ENCODE measurements at regions not wholly inside any gene's neighbourhood (a gene's known extent, or its start where the extent isn't known, plus 50 kb on each side); places are given as distances from the start of the nearest gene placed in this dataset.

DNA sequence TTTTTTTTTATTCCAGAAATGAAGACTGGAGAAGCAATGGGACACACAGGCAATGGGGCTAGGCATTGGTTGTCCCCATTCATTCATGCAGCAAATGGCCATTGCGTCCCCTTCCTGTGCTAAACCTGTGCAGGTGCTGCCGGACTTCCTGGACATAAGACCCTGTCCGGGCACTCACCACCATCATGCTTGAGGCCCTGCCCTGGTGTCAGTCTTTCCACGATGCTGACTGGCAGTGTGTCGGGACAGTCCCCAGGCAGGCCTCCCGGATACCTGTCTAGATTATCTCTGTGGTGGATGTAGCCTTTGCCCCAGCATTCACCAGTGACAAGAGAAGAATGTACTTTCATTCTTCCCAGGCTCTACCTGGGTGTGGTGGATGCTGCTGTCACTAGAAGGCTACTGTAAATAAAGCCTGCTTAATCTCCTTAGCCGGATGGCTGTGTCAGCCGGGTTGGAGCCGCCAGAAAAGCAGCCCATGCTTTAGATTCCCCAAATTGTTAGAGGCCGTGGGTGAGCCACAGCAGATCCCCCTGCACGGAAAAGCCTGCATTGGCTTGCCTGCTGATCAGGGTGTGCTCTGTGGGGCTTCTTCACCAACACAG is 94.5 kb upstream of the PARP11 start:
- no TSS peak for BruUV-seq (replicated peaks)
- Histone ChIP-seq H3K4me3 (replicated peaks in 1 of 3; ENCODE audit: insufficient read depth in 1 of 3, low read depth in 1 of 3, low read length in 3 of 3) (no peak overlapping the region), H3K9ac (replicated peaks; ENCODE audit: extremely low read depth, insufficient read depth, low read length) (no peak overlapping the region), H3K4me1 (ENCODE audit: control insufficient read depth, extremely low read depth, insufficient read depth, low read length) (no peaks in the 10 kb centered on the region), H3K27ac (ENCODE audit: insufficient read depth, low read depth, low read length) (no peak overlapping the region), H3K79me2 (ENCODE audit: control insufficient read depth, insufficient read depth, low read length) (no peaks in the 10 kb centered on the region), H2AFZ (ENCODE audit: low read depth, low read length) (no peak overlapping the region), H3K36me3 (ENCODE audit: control insufficient read depth in 2 of 2, extremely low read depth in 1 of 2, insufficient read depth in 2 of 2, low read length in 2 of 2) (no peaks in the 10 kb centered on the region), H3K27me3 (ENCODE audit: control insufficient read depth in 2 of 2, insufficient read depth in 2 of 2, low read length in 2 of 2) (no peaks in the 10 kb centered on the region), H4K20me1 (replicated peaks; ENCODE audit: control insufficient read depth, extremely low read depth, insufficient read depth, low read length) (no peaks in the 10 kb centered on the region), H3K9me3 (replicated peaks; ENCODE audit: control insufficient read depth, insufficient read depth, low read length) (no peaks in the 10 kb centered on the region), H3K9me1 (replicated peaks; ENCODE audit: control insufficient read depth, extremely low read depth, insufficient read depth, low read length) (no peaks in the 10 kb centered on the region), H3K4me2 (ENCODE audit: insufficient read depth, low read length) (no peak overlapping the region)
- intact Hi-C loops (cut with micrococcal nuclease) (no loop called here), dilution Hi-C loops (cut with MboI; ENCODE audit: extremely low pct_ligation_motif_present, low sequenced_read_pairs) (no loop called here)
- ChIA-PET CTCF (no interaction called here), POLR2A (no interaction called here)
- FAIRE-seq (no peak), DNase-seq (ENCODE audit: low read depth, low spot score) (no peak)
- TF ChIP-seq POLR2A (IDR thresholded peaks at IDR 0.05; ENCODE audit: low read depth, low read length) = no peak
- TF ChIP-seq POLR2AphosphoS5 (IDR thresholded peaks at IDR 0.05; ENCODE audit: insufficient read depth, low read depth, low read length) = no peak
- no peak for TF ChIP-seq MYC (IDR thresholded peaks at IDR 0.05; ENCODE audit: low read depth, low read length)
- TF ChIP-seq, protein P1, sequence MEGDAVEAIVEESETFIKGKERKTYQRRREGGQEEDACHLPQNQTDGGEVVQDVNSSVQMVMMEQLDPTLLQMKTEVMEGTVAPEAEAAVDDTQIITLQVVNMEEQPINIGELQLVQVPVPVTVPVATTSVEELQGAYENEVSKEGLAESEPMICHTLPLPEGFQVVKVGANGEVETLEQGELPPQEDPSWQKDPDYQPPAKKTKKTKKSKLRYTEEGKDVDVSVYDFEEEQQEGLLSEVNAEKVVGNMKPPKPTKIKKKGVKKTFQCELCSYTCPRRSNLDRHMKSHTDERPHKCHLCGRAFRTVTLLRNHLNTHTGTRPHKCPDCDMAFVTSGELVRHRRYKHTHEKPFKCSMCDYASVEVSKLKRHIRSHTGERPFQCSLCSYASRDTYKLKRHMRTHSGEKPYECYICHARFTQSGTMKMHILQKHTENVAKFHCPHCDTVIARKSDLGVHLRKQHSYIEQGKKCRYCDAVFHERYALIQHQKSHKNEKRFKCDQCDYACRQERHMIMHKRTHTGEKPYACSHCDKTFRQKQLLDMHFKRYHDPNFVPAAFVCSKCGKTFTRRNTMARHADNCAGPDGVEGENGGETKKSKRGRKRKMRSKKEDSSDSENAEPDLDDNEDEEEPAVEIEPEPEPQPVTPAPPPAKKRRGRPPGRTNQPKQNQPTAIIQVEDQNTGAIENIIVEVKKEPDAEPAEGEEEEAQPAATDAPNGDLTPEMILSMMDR (IDR thresholded peaks at IDR 0.05; ENCODE audit: extremely low read depth in 1 of 2, insufficient read depth in 1 of 2, low read depth in 1 of 2, low read length in 2 of 2) = no peak

DNA sequence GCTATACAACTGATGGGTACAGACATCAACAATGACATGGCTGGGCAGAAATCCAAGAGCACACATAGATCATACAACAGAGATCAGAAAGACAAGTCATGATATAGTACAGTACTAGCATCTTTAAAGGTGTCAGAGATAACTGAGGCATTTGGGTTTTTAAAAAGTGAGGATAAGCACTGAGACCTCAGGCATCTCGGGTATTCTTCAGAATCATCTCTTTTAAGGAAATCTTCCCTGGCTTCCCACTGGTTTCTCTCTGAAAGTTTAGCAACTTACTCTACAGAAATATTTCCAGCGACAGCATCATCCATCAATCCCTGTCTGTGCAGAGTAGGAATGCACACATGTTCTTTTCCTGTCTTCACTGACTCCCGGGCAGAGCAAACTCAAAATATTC is 93.2 kb upstream of the PARP11 start:
- no peaks in the 10 kb centered on the region for H3K4me1 ChIP-seq (ENCODE audit: control insufficient read depth, extremely low read depth, insufficient read depth, low read length)
- no TSS peak for BruUV-seq (replicated peaks)
- DNase-seq (ENCODE audit: low read depth, low spot score) = no peak
- no peaks in the 10 kb centered on the region for H3K27me3 ChIP-seq (ENCODE audit: control insufficient read depth in 2 of 2, insufficient read depth in 2 of 2, low read length in 2 of 2)
- intact Hi-C loops (cut with micrococcal nuclease) (no loop called here), dilution Hi-C loops (cut with MboI; ENCODE audit: extremely low pct_ligation_motif_present, low sequenced_read_pairs) (no loop called here)
- no peaks in the 10 kb centered on the region for H3K9me1 ChIP-seq (replicated peaks; ENCODE audit: control insufficient read depth, extremely low read depth, insufficient read depth, low read length)
- no peaks in the 10 kb centered on the region for H3K79me2 ChIP-seq (ENCODE audit: control insufficient read depth, insufficient read depth, low read length)
- TF ChIP-seq, protein P1 (IDR thresholded peaks at IDR 0.05; ENCODE audit: extremely low read depth in 1 of 2, insufficient read depth in 1 of 2, low read depth in 1 of 2, low read length in 2 of 2) = no peak
- no peak for TF ChIP-seq POLR2AphosphoS5 (IDR thresholded peaks at IDR 0.05; ENCODE audit: insufficient read depth, low read depth, low read length)
- TF ChIP-seq, protein P2, sequence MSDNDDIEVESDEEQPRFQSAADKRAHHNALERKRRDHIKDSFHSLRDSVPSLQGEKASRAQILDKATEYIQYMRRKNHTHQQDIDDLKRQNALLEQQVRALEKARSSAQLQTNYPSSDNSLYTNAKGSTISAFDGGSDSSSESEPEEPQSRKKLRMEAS (IDR thresholded peaks at IDR 0.05; ENCODE audit: insufficient read depth, insufficient read length) = no peak
- TF ChIP-seq POLR2A (IDR thresholded peaks at IDR 0.05; ENCODE audit: low read depth, low read length) = no peak
- TF ChIP-seq FOS (IDR thresholded peaks at IDR 0.05; ENCODE audit: borderline replicate concordance, insufficient read depth, low read length) = no peak
- no peak for TF ChIP-seq JUN (IDR thresholded peaks at IDR 0.05; ENCODE audit: borderline replicate concordance, insufficient read depth, insufficient read length, low read depth)
- TF ChIP-seq GATA2 (IDR thresholded peaks at IDR 0.05; ENCODE audit: insufficient read depth, insufficient read length, low read depth, low read length) = no peak
- TF ChIP-seq EZH2 (IDR thresholded peaks at IDR 0.05; ENCODE audit: borderline replicate concordance, low read depth, low read length, severe bottlenecking) = no peak
- TF ChIP-seq MYC (IDR thresholded peaks at IDR 0.05; ENCODE audit: low read depth, low read length) = no peak
- no peak for FAIRE-seq
- H3K27ac ChIP-seq (ENCODE audit: insufficient read depth, low read depth, low read length) = no peak overlapping the region
- H3K9ac ChIP-seq (replicated peaks; ENCODE audit: extremely low read depth, insufficient read depth, low read length) = no peak overlapping the region
- H4K20me1 ChIP-seq (replicated peaks; ENCODE audit: control insufficient read depth, extremely low read depth, insufficient read depth, low read length) = no peaks in the 10 kb centered on the region
- H3K36me3 ChIP-seq (ENCODE audit: control insufficient read depth in 2 of 2, extremely low read depth in 1 of 2, insufficient read depth in 2 of 2, low read length in 2 of 2) = no peaks in the 10 kb centered on the region
- H3K4me2 ChIP-seq (ENCODE audit: insufficient read depth, low read length) = no peak overlapping the region
- POLR2A ChIA-PET = no interaction called here
- CTCF ChIA-PET = no interaction called here
- no peak overlapping the region for H3K4me3 ChIP-seq (replicated peaks in 1 of 3; ENCODE audit: insufficient read depth in 1 of 3, low read depth in 1 of 3, low read length in 3 of 3)
- H3K9me3 ChIP-seq (replicated peaks; ENCODE audit: control insufficient read depth, insufficient read depth, low read length) = no peaks in the 10 kb centered on the region
- no peak overlapping the region for H2AFZ ChIP-seq (ENCODE audit: low read depth, low read length)

Measured in endothelial cell of umbilical vein (primary cell).